ENCODE measurements at regions not wholly inside any gene's neighbourhood (a gene's known extent, or its start where the extent isn't known, plus 50 kb on each side); places are given as distances from the start of the nearest gene placed in this dataset.
A peak's percentile ranks its signal among the peaks of the same experiment; 100 is the strongest.

DNA sequence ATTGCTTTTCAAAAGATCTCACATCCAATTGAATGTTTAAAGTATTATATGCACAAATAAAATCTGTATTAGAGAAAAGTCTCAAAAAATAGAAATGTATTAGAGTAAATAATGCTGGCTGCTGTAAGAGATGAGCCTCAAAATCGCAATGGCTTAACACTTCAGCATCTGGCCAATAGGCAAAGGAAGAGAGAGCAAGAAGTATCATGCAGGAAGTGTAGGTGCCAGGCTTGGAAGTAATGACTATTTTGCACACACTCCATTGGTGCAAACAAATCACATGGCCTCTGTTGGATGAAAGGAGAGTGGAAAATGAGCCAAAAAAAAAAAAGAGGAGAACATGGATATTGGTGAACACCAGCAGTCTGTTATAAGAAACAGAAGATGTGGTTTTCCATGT is 193.0 kb upstream of the E2F8 start:
- Histone ChIP-seq H3K27ac (no peak overlapping the region), H3K4me3 (no peak overlapping the region), H3K9me3 (no peaks in the 10 kb centered on the region), H3K4me1 (peaks cover 0 to 14% of the 10 kb centered on the region in 2 donors), H3K27me3 (no peaks in the 10 kb centered on the region), H3K36me3 (no peaks in the 10 kb centered on the region)
- TF ChIP-seq, protein P1, sequence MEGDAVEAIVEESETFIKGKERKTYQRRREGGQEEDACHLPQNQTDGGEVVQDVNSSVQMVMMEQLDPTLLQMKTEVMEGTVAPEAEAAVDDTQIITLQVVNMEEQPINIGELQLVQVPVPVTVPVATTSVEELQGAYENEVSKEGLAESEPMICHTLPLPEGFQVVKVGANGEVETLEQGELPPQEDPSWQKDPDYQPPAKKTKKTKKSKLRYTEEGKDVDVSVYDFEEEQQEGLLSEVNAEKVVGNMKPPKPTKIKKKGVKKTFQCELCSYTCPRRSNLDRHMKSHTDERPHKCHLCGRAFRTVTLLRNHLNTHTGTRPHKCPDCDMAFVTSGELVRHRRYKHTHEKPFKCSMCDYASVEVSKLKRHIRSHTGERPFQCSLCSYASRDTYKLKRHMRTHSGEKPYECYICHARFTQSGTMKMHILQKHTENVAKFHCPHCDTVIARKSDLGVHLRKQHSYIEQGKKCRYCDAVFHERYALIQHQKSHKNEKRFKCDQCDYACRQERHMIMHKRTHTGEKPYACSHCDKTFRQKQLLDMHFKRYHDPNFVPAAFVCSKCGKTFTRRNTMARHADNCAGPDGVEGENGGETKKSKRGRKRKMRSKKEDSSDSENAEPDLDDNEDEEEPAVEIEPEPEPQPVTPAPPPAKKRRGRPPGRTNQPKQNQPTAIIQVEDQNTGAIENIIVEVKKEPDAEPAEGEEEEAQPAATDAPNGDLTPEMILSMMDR (IDR thresholded peaks at IDR 0.05), result no peak
- no peak for DNase-seq (ENCODE audit: low spot score)

DNA sequence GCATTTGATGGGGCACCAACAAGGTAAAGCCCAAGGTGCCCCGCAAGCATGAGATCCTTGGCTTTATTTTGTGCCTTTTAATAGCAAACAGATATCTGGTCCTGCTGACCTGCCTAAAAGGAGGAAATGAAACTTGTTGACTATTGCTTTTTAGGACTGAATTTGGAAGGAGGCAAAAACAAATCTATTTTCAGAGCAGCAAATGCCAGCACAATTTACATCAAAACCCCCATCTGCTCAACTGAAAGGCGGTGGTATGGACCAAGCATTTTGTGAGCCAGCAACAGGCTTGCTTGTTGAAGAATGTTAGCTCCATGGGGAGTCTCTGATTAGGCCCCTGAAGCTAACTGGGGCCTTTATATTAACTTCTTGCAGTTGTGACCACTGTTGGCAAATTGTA is 192.6 kb upstream of the E2F8 start:
- TF ChIP-seq, protein P1 (IDR thresholded peaks at IDR 0.05), result no peak
- Histone ChIP-seq H3K9me3 (no peaks in the 10 kb centered on the region), H3K27ac (peak overlapping the region in 1 of 2 donors; percentile 13), H3K27me3 (no peaks in the 10 kb centered on the region), H3K4me1 (peaks cover 0 to 14% of the 10 kb centered on the region in 2 donors), H3K4me3 (no peak overlapping the region), H3K36me3 (no peaks in the 10 kb centered on the region)
- DNase-seq (ENCODE audit: low spot score), result no peak

DNA sequence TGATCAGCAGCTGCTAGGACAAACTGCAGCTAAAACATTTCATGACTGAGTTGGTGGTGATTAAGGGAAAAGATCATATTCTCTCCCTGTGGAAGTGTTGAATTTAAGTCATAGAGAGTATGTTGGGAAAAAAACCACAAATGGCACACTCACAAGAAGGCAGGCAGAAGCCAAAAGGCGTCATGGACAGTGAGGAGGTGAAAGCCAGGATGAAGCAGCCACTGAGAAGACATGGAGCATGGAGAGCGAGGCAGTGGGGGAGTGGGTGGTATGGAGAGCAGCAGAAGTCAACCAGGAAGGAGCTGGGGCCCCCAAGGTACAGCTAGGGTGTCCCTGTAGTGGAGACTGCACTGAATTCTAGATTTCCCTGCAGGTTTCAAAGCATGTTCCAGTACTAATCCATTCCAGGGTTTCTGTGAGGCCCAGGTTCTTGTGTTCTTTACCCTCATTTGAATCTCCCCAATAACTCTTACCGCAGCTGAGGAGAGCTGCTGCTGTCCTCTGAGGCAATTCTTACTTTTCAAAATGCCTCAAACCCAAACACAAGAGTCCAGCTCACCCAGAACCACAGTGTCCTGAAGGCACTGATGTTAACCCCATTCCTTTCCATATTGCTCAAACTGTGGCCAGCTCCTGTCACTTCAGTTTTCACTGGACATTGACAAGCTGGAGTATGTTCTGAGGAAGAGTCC is 191.8 kb upstream of the E2F8 start:
- H3K27ac ChIP-seq, result peak overlapping the region in 1 of 2 donors; percentile 13
- DNase-seq (ENCODE audit: low spot score), result no peak
- peaks cover 0 to 14% of the 10 kb centered on the region in 2 donors for H3K4me1 ChIP-seq
- no peaks in the 10 kb centered on the region for H3K36me3 ChIP-seq
- no peaks in the 10 kb centered on the region for H3K9me3 ChIP-seq
- H3K27me3 ChIP-seq, result no peaks in the 10 kb centered on the region
- TF ChIP-seq, protein P1 (IDR thresholded peaks at IDR 0.05), result no peak
- H3K4me3 ChIP-seq, result no peak overlapping the region

DNA sequence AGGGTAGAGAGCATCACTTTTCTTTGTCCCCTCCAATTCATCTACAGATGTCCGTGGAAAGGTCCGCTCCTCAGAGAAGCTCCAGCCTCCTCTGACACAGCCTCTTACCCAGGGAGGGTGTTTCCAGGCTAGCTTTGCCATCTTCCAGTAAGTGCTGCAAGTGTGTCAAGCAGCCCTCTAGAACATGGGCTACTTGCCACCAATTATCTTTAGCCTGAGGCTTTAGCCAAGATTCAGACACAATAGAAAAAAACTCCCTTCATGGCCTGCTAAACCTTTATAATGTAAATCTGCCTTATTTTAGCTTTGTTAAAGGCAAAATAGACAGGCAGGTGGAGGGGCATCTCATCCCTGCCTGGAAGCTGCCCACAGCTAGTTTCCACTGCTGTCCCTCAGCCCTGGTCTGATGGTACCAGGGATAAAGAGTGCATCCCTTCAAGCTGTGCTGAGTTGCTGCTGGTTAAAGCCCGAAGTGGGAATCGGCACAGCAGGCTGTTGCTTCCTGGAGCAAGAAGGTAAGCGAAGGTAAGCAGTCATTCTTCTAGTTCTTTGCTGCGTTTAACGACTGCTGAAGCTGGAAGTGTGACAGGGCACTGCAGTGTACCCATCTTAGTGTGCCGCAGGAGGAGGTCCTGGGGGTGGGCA is 190.1 kb upstream of the E2F8 start:
- Histone ChIP-seq H3K9me3 (no peaks in the 10 kb centered on the region), H3K4me3 (no peak overlapping the region), H3K27me3 (no peaks in the 10 kb centered on the region), H3K4me1 (peaks cover 0 to 26% of the 10 kb centered on the region in 2 donors), H3K27ac (no peak overlapping the region), H3K36me3 (no peaks in the 10 kb centered on the region)
- TF ChIP-seq, protein P1 (IDR thresholded peaks at IDR 0.05), result no peak
- DNase-seq (ENCODE audit: low spot score), result peak; percentile 48

DNA sequence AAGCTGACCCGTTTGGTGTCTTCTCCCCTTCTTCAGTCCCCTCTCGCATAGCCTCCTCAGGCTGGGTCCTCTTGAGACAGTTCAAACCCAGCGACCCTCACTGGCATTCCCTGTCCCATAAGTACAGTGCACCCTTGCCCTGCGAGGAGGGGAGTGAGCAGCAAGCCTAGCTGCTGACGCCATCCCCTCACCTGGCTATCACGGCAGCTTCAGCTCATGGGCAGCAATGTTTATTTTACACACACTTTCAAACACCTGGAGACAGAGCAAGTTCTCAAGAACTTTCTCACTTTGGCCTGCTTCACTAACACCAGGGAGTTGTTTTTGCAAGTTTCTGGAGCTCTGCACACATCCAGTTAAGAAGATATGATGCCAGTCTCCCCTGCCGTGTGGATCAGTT is 189.6 kb upstream of the E2F8 start:
- no peak overlapping the region for H3K27ac ChIP-seq
- TF ChIP-seq, protein P1 (IDR thresholded peaks at IDR 0.05), result no peak
- DNase-seq (ENCODE audit: low spot score), result no peak

More for the DNA sequence above, 189.6 kb upstream of the E2F8 start:
- Histone ChIP-seq H3K36me3 (no peaks in the 10 kb centered on the region), H3K4me1 (peaks cover 0 to 26% of the 10 kb centered on the region in 2 donors), H3K27me3 (no peaks in the 10 kb centered on the region), H3K4me3 (no peak overlapping the region), H3K9me3 (no peaks in the 10 kb centered on the region)

Data from right atrium auricular region (tissue), 2 donors.